NCI-H345 (cell line): ENCODE measurements at regions not wholly inside any gene's neighbourhood (a gene's known extent, or its start where the extent isn't known, plus 50 kb on each side); places are given as distances from the start of the nearest gene placed in this dataset.
"Not testable (repeated sequence)": the region's sequence is repeated elsewhere in the genome, so short reads cannot be mapped to it uniquely, and the experiment has no call there.

Experiments
- DNase-seq: peaks from one replicate; lab custom pipeline; 2025; lab: John Stamatoyannopoulos, UW

DNA sequence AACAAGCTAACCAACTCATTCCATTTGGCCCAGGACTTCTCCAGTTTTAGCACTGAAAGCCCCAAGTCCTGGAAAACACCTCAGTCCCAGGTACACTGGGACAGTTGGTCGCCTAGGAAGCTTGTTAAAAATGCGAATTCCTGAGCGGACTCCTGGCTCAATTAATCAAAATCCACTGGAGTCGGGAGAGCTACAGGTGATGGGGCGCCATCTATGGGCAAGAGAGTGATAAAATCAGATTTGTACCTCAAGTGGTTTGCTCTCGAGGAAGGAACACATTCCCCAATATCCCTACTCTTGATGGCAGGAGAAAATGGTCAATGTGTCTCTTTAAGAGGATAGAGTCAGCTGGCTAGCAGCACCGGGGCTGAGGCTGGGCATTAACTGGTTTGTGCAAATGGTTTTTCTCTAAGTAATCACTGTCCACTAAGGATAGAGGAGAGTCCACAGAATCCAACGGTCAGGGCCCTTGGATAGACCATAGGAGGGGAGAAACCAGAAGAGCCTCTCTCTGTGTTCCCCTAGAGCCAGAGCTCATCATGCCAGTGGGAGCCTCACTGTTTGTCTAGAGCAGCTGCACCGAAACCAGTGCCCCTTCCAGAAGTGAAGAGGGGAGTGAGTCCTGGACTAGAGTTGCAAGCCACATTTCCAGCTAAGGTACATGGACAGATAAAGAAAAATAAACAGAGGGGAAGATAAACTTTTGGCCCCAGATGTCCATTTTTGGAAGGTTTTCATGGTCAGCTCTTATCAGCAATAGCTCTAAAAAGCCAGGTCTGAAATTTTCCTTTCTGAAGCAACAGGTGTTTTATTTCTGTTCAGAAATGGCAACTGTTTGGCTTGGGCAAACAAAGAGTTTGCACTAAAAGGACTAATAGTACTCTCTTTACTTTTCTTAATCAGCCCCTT lies 148.5 kb downstream of the TENT5C start:
- peak; percentile 67 for DNase-seq

DNA sequence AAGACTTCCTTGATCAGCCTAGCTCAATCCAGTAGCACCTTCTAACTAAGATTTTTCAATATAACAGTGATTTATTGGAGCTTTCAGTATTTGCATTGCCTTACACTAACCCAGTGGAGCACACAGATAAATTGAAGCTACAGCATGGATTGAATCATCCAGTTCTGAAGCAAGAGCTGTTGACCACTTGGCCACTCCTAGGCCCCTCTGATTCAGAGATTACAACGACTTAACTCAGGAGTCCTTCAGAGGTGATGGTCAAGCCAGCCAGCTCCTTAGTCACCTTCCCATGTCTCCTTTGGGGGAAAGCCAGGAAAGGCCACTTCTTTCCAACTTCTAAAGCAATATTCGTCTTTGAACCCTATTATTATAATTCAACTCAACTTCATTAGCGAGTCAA lies 151.8 kb downstream of the TENT5C start:
- no peak for DNase-seq

DNA sequence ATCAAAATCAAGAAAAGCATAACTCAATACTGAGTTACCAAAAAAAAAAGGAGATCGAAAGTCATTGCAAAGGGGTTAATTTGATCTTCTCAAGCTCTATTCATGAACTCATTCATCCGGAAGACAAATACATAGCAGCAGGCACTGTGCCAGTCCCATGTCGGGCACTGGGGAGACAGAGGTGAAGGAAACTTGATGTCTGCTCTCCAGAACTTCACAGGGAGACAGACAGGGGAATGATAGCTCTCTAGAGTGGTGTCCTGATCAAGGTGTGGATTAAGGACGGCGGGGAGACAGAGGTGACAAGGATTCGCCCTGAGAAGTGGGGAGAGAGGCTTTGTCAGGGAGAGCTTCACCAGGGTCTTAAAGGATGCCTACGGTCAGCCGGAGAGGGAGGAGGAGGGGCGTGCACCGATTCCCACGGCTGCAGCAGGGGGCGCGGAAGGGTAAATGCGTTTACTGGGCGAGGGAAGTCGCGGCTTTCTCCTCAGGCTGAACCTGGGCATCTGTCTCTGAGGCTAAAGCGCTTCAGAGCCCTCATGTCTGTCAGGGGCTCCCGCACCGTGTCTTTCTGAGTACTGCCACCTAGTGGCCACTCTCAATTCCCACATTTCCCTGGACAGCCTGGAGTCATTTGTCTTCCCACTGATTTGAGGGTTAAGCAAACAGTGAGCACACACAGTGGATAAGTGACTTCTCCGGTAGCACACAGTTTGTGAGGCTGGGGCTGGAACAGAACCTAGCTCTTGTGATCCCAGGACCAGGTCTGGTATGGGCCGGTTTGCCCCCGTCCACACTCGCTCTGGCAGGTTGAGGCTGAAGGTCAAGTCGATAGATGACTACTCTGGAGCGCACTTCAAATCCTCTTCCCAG lies 152.8 kb downstream of the TENT5C start:
- peak; percentile 91 for DNase-seq

DNA sequence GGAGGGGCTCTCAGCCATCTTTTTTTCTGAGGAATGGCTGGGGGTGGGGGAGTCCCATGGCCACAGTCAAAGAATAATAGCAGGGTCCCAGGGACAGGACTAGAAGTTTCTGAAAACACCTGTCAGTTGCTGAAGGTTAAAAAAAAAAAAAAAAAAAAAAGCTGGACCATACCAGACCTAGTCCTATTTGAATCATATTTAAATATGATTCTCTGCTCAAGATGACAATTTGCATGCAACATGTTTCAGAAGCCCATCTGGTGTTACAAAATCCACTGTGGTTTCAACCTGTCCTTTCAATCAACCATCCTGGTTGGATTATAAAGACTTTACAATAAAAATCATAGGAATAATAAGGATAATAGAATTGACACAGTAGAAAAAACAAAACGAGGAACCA lies 153.7 kb downstream of the TENT5C start:
- no peak for DNase-seq

- peak; percentile 52 for DNase-seq
Observed at GRCh38 chr1:117760069-117760468, 154.2 kb downstream of the TENT5C start.

DNA sequence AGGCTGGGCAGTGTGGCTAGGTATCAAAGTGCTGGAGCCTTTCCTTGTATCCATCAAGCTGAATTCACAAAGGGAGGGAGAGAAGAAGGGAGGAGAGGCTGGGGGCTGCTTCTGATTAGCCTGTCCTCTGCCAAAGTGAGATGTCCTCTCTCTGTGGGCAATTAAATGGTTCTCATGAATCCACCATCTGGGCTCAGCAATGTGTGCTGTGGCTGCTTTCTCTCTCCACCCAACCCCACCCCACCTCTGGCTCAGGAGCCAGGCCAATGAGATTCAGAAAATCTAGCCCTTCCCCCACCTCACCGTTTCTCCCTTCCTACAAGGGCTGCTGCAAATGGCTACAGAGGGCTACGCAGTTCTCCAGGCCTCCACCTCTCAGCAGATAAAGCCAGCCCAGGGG lies 154.6 kb downstream of the TENT5C start:
- peak; percentile 35 for DNase-seq

DNA sequence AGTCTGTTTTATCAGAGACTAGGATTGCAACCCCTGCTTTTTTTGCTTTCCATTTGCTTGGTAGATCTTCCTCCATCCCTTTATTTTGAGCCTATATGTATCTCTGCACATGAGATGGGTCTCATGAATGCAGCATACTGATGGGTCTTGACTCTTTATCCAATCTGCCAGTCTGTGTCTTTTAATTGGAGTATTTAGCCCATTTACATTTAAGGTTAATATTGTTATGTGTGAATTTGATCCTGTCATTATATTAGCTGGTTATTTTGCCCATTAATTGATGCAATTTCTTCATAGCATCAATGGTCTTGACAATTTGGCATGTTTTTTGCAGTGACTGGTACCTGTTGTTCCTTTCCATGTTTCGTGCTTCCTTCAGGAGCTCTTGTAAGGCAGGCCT lies 161.7 kb downstream of the GDAP2 start:
- not testable (repeated sequence) for DNase-seq

DNA sequence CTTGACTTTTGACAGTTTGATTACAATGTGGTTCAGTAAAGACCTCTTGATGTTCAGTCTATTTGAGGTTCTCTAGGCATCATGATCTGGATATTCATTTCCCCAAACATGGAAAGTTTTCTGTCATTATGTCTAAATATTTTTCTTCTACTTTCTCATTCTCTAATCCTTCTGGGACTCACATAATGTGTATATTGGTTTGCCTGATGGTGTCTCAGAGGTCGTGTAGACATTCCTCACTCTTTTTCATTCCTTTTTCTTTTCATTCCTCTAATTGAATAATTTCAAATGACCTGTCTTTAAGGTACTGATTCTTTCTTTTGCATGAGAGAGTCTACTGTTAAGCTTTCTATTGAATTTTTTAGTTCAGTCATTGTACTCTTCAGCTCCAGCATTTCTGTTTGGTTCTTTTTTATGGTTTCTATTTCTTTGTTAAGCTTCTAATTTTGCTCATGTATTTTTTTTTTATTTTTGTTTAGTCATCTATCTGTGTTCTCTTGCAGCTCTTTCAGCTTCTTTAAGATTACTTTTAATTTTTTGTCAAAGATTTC lies 158.4 kb downstream of the GDAP2 start:
- no peak for DNase-seq

- no peak for DNase-seq
Observed at GRCh38 chr1:117779364-117779763, 150.1 kb downstream of the GDAP2 start.

GRCh38 chr1:117780687-117781475 lies 148.5 kb downstream of the GDAP2 start:
- DNase-seq: no peak

DNA sequence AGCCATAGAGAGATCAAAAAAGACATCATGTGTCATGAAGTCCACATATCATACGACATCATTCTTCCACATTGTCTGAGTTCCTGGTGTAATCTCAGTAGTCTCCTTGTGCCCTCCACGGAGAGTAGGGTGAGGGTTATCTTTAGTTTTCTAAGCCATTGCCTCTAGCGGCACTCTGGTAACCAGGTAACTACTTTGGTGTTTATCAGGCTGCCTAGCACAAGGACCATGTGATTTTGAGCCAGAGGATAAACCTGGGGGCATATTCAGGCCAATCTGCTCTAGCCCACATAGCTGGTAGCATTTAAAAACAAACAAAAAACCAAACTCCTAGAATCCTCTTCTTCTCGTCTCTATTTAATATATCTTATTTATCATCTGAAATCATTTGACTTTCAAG lies 147.4 kb downstream of the GDAP2 start:
- no peak for DNase-seq

DNA sequence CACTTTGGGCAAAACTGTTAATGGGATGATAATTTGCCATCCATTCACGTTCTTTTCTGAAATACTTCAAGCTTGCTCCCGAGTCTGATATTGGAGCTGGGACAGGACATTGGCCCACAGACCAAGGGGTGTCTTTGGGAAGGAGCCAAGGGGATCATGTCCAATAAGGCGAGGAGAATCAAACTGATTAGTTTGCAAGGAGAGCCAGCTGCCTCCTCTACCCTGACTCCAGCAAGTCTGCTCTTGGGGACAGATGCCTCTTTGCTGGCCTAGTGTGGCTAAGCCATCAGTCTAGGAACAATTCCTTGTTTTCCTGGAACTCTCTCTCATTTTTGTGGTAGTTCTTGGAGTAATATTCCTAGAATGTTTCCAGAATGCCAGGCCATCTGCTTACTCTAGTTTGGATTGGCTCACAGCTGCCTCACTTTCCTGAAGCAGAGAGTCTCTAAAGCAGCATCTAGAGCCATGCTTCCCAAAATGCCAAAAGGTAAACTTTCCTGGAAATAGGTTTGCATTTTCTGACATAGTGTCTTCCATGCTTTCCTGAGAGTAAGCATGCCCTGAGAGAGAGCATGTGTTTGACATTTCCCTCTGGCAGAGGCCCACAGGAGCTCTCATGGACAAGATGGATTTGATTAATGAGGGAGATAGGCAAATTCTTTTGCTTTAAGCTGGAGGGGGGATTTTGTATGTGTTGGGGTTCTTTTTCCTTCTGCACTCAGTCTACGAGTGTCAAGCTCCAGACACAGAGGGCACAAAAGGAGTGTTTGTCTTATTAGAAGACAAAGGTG lies 145.6 kb downstream of the GDAP2 start:
- DNase-seq: no peak

GRCh38 chr1:117788014-117788413 lies 141.4 kb downstream of the GDAP2 start:
- no peak for DNase-seq

DNA sequence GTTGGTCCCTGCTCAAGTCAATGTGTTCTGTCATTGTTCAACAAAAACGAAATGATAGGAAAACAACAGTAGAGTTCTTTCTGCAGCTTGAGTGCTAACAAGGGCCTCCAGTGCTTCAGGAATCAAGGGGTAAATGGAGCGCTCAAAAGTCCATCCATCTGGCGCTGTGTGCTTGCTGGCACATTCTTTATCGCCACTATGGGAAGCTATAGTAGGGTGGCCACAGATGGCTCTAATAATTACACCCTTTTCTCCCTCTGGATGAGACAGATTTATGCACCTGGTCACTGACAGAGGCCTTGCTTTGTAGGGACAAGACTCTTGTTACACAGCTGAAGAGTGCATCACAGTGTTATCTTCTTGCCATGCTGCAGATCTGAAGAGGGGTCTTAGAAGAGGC lies 136.0 kb downstream of the GDAP2 start:
- DNase-seq: no peak

DNA sequence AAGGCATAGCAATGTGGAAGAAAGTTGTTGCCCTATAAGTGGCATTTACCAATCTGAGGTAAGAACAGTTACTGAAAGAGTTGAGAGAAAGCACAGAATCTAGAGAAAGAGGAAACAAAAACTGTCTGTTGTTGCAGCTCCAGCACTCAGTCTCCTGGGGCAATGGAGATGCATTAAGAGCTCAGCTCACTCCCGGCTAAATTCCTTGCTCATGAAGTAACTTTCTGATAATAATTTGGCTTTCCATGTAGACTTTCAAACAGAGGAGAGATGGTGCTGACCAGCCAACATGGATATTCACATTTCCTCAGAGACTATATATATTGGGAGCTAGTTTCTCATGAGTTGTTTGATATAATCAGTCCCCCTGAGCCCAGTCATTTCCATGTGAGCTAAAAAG lies 135.3 kb downstream of the GDAP2 start:
- DNase-seq: no peak

DNA sequence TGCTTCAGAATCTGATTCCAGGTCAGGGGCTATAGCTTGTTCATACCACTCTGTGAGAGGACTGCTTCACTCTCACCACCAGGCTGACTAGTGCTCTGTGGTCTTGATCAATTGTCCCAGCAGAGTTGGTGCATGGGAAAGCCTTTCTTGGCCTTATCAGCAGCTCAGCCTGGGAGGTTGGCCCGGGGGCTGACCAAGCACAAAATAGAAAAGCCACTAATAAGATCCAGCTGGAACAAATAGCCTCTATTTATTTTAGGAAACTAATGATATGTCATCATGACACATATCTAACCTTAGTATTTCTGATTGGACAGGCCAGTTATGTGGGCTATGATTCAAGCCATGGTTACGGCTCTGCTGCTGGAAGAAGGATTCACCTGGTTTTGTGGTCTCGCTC lies 134.2 kb downstream of the GDAP2 start:
- DNase-seq: no peak

- no peak for DNase-seq
Observed at GRCh38 chr1:117795792-117796191, 133.6 kb downstream of the GDAP2 start.

GRCh38 chr1:117796226-117796625 lies 133.2 kb downstream of the GDAP2 start:
- DNase-seq: no peak

DNA sequence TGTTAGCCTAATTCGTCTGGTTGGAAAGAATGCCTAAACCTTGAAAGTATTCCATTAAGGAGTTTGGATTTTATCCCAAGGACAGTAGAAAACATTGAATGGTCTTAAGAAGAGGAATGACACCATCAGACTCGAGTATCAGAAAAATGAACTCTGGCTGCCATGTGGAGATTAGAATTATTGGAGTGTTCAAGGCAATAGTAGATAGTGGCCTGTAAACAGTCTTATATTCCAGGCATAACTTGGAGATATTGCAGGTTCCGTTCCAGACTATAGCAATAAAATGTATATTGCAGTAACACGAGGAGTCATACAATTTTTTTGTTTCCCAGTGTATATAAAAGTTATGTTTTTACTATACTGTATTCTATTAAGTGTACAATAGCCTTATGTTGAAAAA lies 130.9 kb downstream of the GDAP2 start:
- DNase-seq: no peak

DNA sequence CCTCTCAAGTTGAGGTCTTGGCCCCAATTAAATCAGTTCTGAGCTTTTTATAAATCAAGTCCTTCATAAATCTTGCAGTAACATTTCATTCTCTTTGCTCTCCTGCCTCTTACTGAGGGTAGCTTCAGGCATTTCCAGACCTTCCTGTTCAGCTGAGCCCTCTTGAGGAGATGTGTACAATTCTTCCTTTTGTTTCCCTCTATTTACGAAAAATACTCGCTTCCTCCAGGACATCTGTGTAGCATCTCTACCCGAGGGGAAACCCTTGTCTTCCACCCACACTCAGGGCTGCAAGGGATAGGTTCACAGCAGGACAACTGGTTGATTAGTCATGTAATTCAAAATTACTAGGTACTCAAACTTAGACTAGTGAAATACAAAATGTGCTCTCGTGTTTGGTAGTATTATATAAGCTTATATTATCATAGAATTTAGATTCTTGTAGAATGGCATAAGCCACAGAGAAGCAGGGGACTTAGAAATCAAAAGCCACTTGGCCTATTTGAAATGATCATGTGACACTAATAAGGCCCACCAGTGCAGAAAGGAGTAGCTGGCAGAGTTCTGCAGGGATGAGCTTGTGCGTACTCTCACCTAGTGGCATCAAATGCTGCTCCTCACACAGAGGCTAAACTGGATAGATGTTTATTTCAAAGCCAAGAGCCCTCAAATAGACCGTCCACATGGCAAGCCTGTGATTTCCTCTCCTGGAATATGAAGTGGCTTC lies 126.7 kb downstream of the GDAP2 start:
- no peak for DNase-seq
